ENCODE measurements at regions not wholly inside any gene's neighbourhood (a gene's known extent, or its start where the extent isn't known, plus 50 kb on each side); places are given as distances from the start of the nearest gene placed in this dataset.

GRCh38 chrX:1075156-1075555 lies 137.3 kb downstream of the CRLF2 start:
- no peak overlapping the region for H3K4ac ChIP-seq (ENCODE audit: low read depth, low read length)
- H3K36me3 ChIP-seq (ENCODE audit: control insufficient read depth, insufficient read depth, low read length), result no peaks in the 10 kb centered on the region
- no peak overlapping the region for H4K5ac ChIP-seq (ENCODE audit: low read length)
- no peak overlapping the region for H2BK15ac ChIP-seq (replicated peaks; ENCODE audit: low read depth)
- WGBS (ENCODE audit: extremely low coverage, insufficient coverage, low lambda C conversion rate), result no CpG with 5 or more reads among the region's 7 CpGs
- no peak overlapping the region for H3K56ac ChIP-seq (ENCODE audit: low read length)
- H3K4me2 ChIP-seq (ENCODE audit: low read length), result no peak overlapping the region
- no peak for DNase-seq
- no peaks in the 10 kb centered on the region for H3K79me1 ChIP-seq (ENCODE audit: low read length)
- no peak overlapping the region for H2BK120ac ChIP-seq (ENCODE audit: low read depth, low read length)
- no peak overlapping the region for H3K23ac ChIP-seq (ENCODE audit: low read length)
- H3K4me1 ChIP-seq (ENCODE audit: control insufficient read depth, low read depth, low read length), result no peaks in the 10 kb centered on the region
- no peaks in the 10 kb centered on the region for H3K27me3 ChIP-seq (ENCODE audit: insufficient read depth, low read length, poor library complexity)
- H2AK5ac ChIP-seq (ENCODE audit: low read length), result no peak overlapping the region
- no peak overlapping the region for H4K8ac ChIP-seq (ENCODE audit: low read depth, low read length)
- no peak overlapping the region for H3K18ac ChIP-seq (ENCODE audit: low read length)
- H2BK5ac ChIP-seq (ENCODE audit: low read length), result no peak overlapping the region
- no peaks in the 10 kb centered on the region for H3K79me2 ChIP-seq (ENCODE audit: control insufficient read depth, insufficient read depth, low read length)
- no peak overlapping the region for H3K4me3 ChIP-seq (ENCODE audit: low read length)
- no peak overlapping the region for H3K27ac ChIP-seq (ENCODE audit: low read depth, low read length)
- no peak overlapping the region for H3K9ac ChIP-seq (ENCODE audit: low read length)

GRCh38 chrX:1074755-1075154 lies 137.7 kb downstream of the CRLF2 start:
- Histone ChIP-seq H4K8ac (ENCODE audit: low read depth, low read length) (no peak overlapping the region), H2BK120ac (ENCODE audit: low read depth, low read length) (no peak overlapping the region), H3K79me2 (ENCODE audit: control insufficient read depth, insufficient read depth, low read length) (no peaks in the 10 kb centered on the region), H3K4me2 (ENCODE audit: low read length) (no peak overlapping the region), H3K18ac (ENCODE audit: low read length) (no peak overlapping the region), H2BK15ac (replicated peaks; ENCODE audit: low read depth) (no peak overlapping the region), H3K79me1 (ENCODE audit: low read length) (no peaks in the 10 kb centered on the region), H3K23ac (ENCODE audit: low read length) (no peak overlapping the region), H3K4me1 (ENCODE audit: control insufficient read depth, low read depth, low read length) (no peaks in the 10 kb centered on the region), H3K4ac (ENCODE audit: low read depth, low read length) (no peak overlapping the region), H2BK5ac (ENCODE audit: low read length) (no peak overlapping the region), H3K9ac (ENCODE audit: low read length) (no peak overlapping the region), H3K27me3 (ENCODE audit: insufficient read depth, low read length, poor library complexity) (no peaks in the 10 kb centered on the region), H3K4me3 (ENCODE audit: low read length) (no peak overlapping the region), H2AK5ac (ENCODE audit: low read length) (no peak overlapping the region), H3K27ac (ENCODE audit: low read depth, low read length) (no peak overlapping the region), H3K56ac (ENCODE audit: low read length) (no peak overlapping the region), H4K5ac (ENCODE audit: low read length) (no peak overlapping the region), H3K36me3 (ENCODE audit: control insufficient read depth, insufficient read depth, low read length) (no peaks in the 10 kb centered on the region)
- WGBS (ENCODE audit: extremely low coverage, insufficient coverage, low lambda C conversion rate), result no CpG with 5 or more reads among the region's 8 CpGs
- DNase-seq, result no peak

- Histone ChIP-seq H3K56ac (ENCODE audit: low read length) (no peak overlapping the region), H3K27ac (ENCODE audit: low read depth, low read length) (no peak overlapping the region), H3K4ac (ENCODE audit: low read depth, low read length) (no peak overlapping the region), H3K36me3 (ENCODE audit: control insufficient read depth, insufficient read depth, low read length) (no peaks in the 10 kb centered on the region), H2BK120ac (ENCODE audit: low read depth, low read length) (no peak overlapping the region), H3K4me3 (ENCODE audit: low read length) (no peak overlapping the region), H4K8ac (ENCODE audit: low read depth, low read length) (no peak overlapping the region), H2AK5ac (ENCODE audit: low read length) (no peak overlapping the region), H3K79me1 (ENCODE audit: low read length) (no peaks in the 10 kb centered on the region), H3K23ac (ENCODE audit: low read length) (no peak overlapping the region), H3K4me1 (ENCODE audit: control insufficient read depth, low read depth, low read length) (no peaks in the 10 kb centered on the region), H2BK5ac (ENCODE audit: low read length) (no peak overlapping the region), H3K9ac (ENCODE audit: low read length) (no peak overlapping the region), H4K5ac (ENCODE audit: low read length) (no peak overlapping the region), H3K18ac (ENCODE audit: low read length) (no peak overlapping the region), H3K4me2 (ENCODE audit: low read length) (no peak overlapping the region), H3K79me2 (ENCODE audit: control insufficient read depth, insufficient read depth, low read length) (no peaks in the 10 kb centered on the region), H3K27me3 (ENCODE audit: insufficient read depth, low read length, poor library complexity) (no peaks in the 10 kb centered on the region), H2BK15ac (replicated peaks; ENCODE audit: low read depth) (no peak overlapping the region)
- no peak for DNase-seq
- no CpG with 5 or more reads among the region's 3 CpGs for WGBS (ENCODE audit: extremely low coverage, insufficient coverage, low lambda C conversion rate)
Measured at GRCh38 chrX:1074172-1074571, 138.3 kb downstream of the CRLF2 start.

- Histone ChIP-seq H3K4me2 (ENCODE audit: low read length) (no peak overlapping the region), H4K5ac (ENCODE audit: low read length) (no peak overlapping the region), H3K9ac (ENCODE audit: low read length) (no peak overlapping the region), H2AK5ac (ENCODE audit: low read length) (no peak overlapping the region), H2BK5ac (ENCODE audit: low read length) (no peak overlapping the region), H3K23ac (ENCODE audit: low read length) (no peak overlapping the region), H3K27me3 (ENCODE audit: insufficient read depth, low read length, poor library complexity) (no peaks in the 10 kb centered on the region), H4K8ac (ENCODE audit: low read depth, low read length) (no peak overlapping the region), H3K79me2 (ENCODE audit: control insufficient read depth, insufficient read depth, low read length) (no peaks in the 10 kb centered on the region), H3K56ac (ENCODE audit: low read length) (no peak overlapping the region), H3K4me3 (ENCODE audit: low read length) (no peak overlapping the region), H2BK120ac (ENCODE audit: low read depth, low read length) (no peak overlapping the region), H3K27ac (ENCODE audit: low read depth, low read length) (no peak overlapping the region), H3K79me1 (ENCODE audit: low read length) (no peaks in the 10 kb centered on the region), H3K18ac (ENCODE audit: low read length) (no peak overlapping the region), H3K36me3 (ENCODE audit: control insufficient read depth, insufficient read depth, low read length) (no peaks in the 10 kb centered on the region), H3K4me1 (ENCODE audit: control insufficient read depth, low read depth, low read length) (no peaks in the 10 kb centered on the region), H3K4ac (ENCODE audit: low read depth, low read length) (no peak overlapping the region), H2BK15ac (replicated peaks; ENCODE audit: low read depth) (no peak overlapping the region)
- 100% methylated on average over 2 of the region's 24 CpGs for whole genome bisulfite sequencing (ENCODE audit: extremely low coverage, insufficient coverage, low lambda C conversion rate)
- DNase-seq, result peak; percentile 92
Measured at GRCh38 chrX:1072637-1073377, 139.6 kb downstream of the CRLF2 start.

- Histone ChIP-seq H4K5ac (ENCODE audit: low read length) (no peak overlapping the region), H3K4me3 (ENCODE audit: low read length) (no peak overlapping the region), H3K23ac (ENCODE audit: low read length) (no peak overlapping the region), H3K9ac (ENCODE audit: low read length) (no peak overlapping the region), H3K79me2 (ENCODE audit: control insufficient read depth, insufficient read depth, low read length) (no peaks in the 10 kb centered on the region), H3K18ac (ENCODE audit: low read length) (no peak overlapping the region), H3K27me3 (ENCODE audit: insufficient read depth, low read length, poor library complexity) (no peaks in the 10 kb centered on the region), H3K4me1 (ENCODE audit: control insufficient read depth, low read depth, low read length) (no peaks in the 10 kb centered on the region), H3K27ac (ENCODE audit: low read depth, low read length) (no peak overlapping the region), H3K79me1 (ENCODE audit: low read length) (no peaks in the 10 kb centered on the region), H2BK5ac (ENCODE audit: low read length) (no peak overlapping the region), H2AK5ac (ENCODE audit: low read length) (no peak overlapping the region), H2BK120ac (ENCODE audit: low read depth, low read length) (no peak overlapping the region), H2BK15ac (replicated peaks; ENCODE audit: low read depth) (no peak overlapping the region), H3K4me2 (ENCODE audit: low read length) (no peak overlapping the region), H3K4ac (ENCODE audit: low read depth, low read length) (no peak overlapping the region), H3K56ac (ENCODE audit: low read length) (no peak overlapping the region), H4K8ac (ENCODE audit: low read depth, low read length) (no peak overlapping the region), H3K36me3 (ENCODE audit: control insufficient read depth, insufficient read depth, low read length) (no peaks in the 10 kb centered on the region)
- no CpG with 5 or more reads among the region's 9 CpGs for WGBS (ENCODE audit: extremely low coverage, insufficient coverage, low lambda C conversion rate)
- DNase-seq, result no peak
Measured at GRCh38 chrX:1071351-1071750, 141.1 kb downstream of the CRLF2 start.

- no CpG with 5 or more reads among the region's 8 CpGs for WGBS (ENCODE audit: extremely low coverage, insufficient coverage, low lambda C conversion rate)
- H2BK120ac ChIP-seq (ENCODE audit: low read depth, low read length), result no peak overlapping the region
- H3K9ac ChIP-seq (ENCODE audit: low read length), result no peak overlapping the region
- no peaks in the 10 kb centered on the region for H3K79me1 ChIP-seq (ENCODE audit: low read length)
- no peak overlapping the region for H3K4me3 ChIP-seq (ENCODE audit: low read length)
- no peak overlapping the region for H4K5ac ChIP-seq (ENCODE audit: low read length)
- no peak overlapping the region for H3K4me2 ChIP-seq (ENCODE audit: low read length)
- H3K36me3 ChIP-seq (ENCODE audit: control insufficient read depth, insufficient read depth, low read length), result no peaks in the 10 kb centered on the region
- H3K23ac ChIP-seq (ENCODE audit: low read length), result no peak overlapping the region
- no peak overlapping the region for H2BK15ac ChIP-seq (replicated peaks; ENCODE audit: low read depth)
- no peak overlapping the region for H3K56ac ChIP-seq (ENCODE audit: low read length)
- H3K27me3 ChIP-seq (ENCODE audit: insufficient read depth, low read length, poor library complexity), result no peaks in the 10 kb centered on the region
- H2BK5ac ChIP-seq (ENCODE audit: low read length), result no peak overlapping the region
- H3K4ac ChIP-seq (ENCODE audit: low read depth, low read length), result no peak overlapping the region
- H3K27ac ChIP-seq (ENCODE audit: low read depth, low read length), result no peak overlapping the region
- no peaks in the 10 kb centered on the region for H3K4me1 ChIP-seq (ENCODE audit: control insufficient read depth, low read depth, low read length)
- no peak overlapping the region for H3K18ac ChIP-seq (ENCODE audit: low read length)
- H2AK5ac ChIP-seq (ENCODE audit: low read length), result no peak overlapping the region
- no peak for DNase-seq
- H4K8ac ChIP-seq (ENCODE audit: low read depth, low read length), result no peak overlapping the region
- no peaks in the 10 kb centered on the region for H3K79me2 ChIP-seq (ENCODE audit: control insufficient read depth, insufficient read depth, low read length)
Measured at GRCh38 chrX:1062351-1062750, 150.1 kb downstream of the CRLF2 start.
